Osteoblast (primary cell): ENCODE measurements at regions not wholly inside any gene's neighbourhood (a gene's known extent, or its start where the extent isn't known, plus 50 kb on each side); places are given as distances from the start of the nearest gene placed in this dataset.

ENCODE experiments used
- DNase-seq: peaks from one replicate; pipeline ENCODE4 v3.0.0; 2011; ENCODE audit warnings: low spot score, mixed read lengths; ENCODE audit not compliant: insufficient read length; ENCODE audit errors: missing footprints
- H2AFZ ChIP-seq: 2 replicates; pipeline ENCODE4 v1.6.0; 2011; ENCODE audit warnings: mild to moderate bottlenecking, low read length
- H3K27ac ChIP-seq: 2 replicates; pipeline ENCODE4 v1.5.1; 2011; ENCODE audit warnings: mild to moderate bottlenecking, low read depth, low read length, moderate library complexity
- H3K27me3 ChIP-seq: 2 replicates; pipeline ENCODE4 v1.6.0; 2012; ENCODE audit warnings: mild to moderate bottlenecking, control low read depth, inconsistent platforms, low read length, moderate library complexity; ENCODE audit not compliant: insufficient read depth
- H3K36me3 ChIP-seq: 2 replicates; pipeline ENCODE4 v1.5.1; 2011; ENCODE audit warnings: mild to moderate bottlenecking, low read length, control low read depth, moderate library complexity; ENCODE audit not compliant: insufficient read depth
- H3K4me1 ChIP-seq: 2 replicates; pipeline ENCODE4 v1.5.1; 2011; ENCODE audit warnings: mild to moderate bottlenecking, low read length, control low read depth, moderate library complexity; ENCODE audit not compliant: insufficient read depth
- H3K4me2 ChIP-seq: 2 replicates; pipeline ENCODE4 v1.6.0; 2011; ENCODE audit warnings: mild to moderate bottlenecking, low read length; ENCODE audit not compliant: insufficient read depth
- H3K4me3 ChIP-seq: fragments of 200-600 bp; sonication (generic); 3 replicates; pipeline ENCODE4 v1.5.1; 2012; ENCODE audit warnings: mild to moderate bottlenecking, low read length, inconsistent platforms; ENCODE audit not compliant: insufficient read depth
- H3K79me2 ChIP-seq: 2 replicates; pipeline ENCODE4 v1.6.0; 2012; ENCODE audit warnings: mild to moderate bottlenecking, low read length, control low read depth, inconsistent platforms; ENCODE audit not compliant: insufficient read depth
- H3K9me3 ChIP-seq: 2 replicates; pipeline ENCODE4 v1.5.1; 2011; ENCODE audit warnings: low read depth, low read length, control low read depth
- H4K20me1 ChIP-seq: 2 replicates; pipeline ENCODE4 v1.6.0; 2012; ENCODE audit warnings: mild to moderate bottlenecking, low read length, control low read depth; ENCODE audit not compliant: insufficient read depth
- TF ChIP-seq, protein P1 (sequence below): IDR thresholded peaks from 2 replicates; pipeline ENCODE4 v1.5.1; 2011; ENCODE audit warnings: mild to moderate bottlenecking, low read depth, low read length, moderate library complexity; ENCODE audit errors: extremely low read depth

GRCh38 chr3:118436697-118437262 is 597.9 kb downstream of the IGSF11 start:
- no peak for DNase-seq
- Histone ChIP-seq H2AFZ (no peak overlapping the region), H3K4me2 (no peak overlapping the region), H3K27me3 (no peaks in the 10 kb centered on the region), H3K4me3 (no peak overlapping the region), H4K20me1 (no peaks in the 10 kb centered on the region), H3K36me3 (no peaks in the 10 kb centered on the region), H3K9me3 (peaks cover 4% of the 10 kb centered on the region), H3K27ac (no peak overlapping the region), H3K4me1 (no peaks in the 10 kb centered on the region), H3K79me2 (no peaks in the 10 kb centered on the region)
- TF ChIP-seq, protein P1, sequence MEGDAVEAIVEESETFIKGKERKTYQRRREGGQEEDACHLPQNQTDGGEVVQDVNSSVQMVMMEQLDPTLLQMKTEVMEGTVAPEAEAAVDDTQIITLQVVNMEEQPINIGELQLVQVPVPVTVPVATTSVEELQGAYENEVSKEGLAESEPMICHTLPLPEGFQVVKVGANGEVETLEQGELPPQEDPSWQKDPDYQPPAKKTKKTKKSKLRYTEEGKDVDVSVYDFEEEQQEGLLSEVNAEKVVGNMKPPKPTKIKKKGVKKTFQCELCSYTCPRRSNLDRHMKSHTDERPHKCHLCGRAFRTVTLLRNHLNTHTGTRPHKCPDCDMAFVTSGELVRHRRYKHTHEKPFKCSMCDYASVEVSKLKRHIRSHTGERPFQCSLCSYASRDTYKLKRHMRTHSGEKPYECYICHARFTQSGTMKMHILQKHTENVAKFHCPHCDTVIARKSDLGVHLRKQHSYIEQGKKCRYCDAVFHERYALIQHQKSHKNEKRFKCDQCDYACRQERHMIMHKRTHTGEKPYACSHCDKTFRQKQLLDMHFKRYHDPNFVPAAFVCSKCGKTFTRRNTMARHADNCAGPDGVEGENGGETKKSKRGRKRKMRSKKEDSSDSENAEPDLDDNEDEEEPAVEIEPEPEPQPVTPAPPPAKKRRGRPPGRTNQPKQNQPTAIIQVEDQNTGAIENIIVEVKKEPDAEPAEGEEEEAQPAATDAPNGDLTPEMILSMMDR, result no peak

GRCh38 chr3:118445036-118445435 is 589.6 kb downstream of the IGSF11 start:
- Histone ChIP-seq H3K27me3 (no peaks in the 10 kb centered on the region), H4K20me1 (no peaks in the 10 kb centered on the region), H3K4me2 (no peak overlapping the region), H2AFZ (no peak overlapping the region), H3K79me2 (no peaks in the 10 kb centered on the region), H3K36me3 (no peaks in the 10 kb centered on the region), H3K27ac (no peak overlapping the region), H3K4me1 (no peaks in the 10 kb centered on the region), H3K9me3 (no peaks in the 10 kb centered on the region), H3K4me3 (no peak overlapping the region)
- TF ChIP-seq, protein P1, result no peak
- DNase-seq, result peak; percentile 23

GRCh38 chr3:118447339-118447738 is 587.3 kb downstream of the IGSF11 start:
- no peak overlapping the region for H3K4me2 ChIP-seq
- H3K4me1 ChIP-seq, result no peaks in the 10 kb centered on the region
- no peaks in the 10 kb centered on the region for H3K36me3 ChIP-seq
- H3K27ac ChIP-seq, result no peak overlapping the region
- H2AFZ ChIP-seq, result no peak overlapping the region
- no peaks in the 10 kb centered on the region for H3K27me3 ChIP-seq
- no peaks in the 10 kb centered on the region for H4K20me1 ChIP-seq
- H3K4me3 ChIP-seq, result no peak overlapping the region
- H3K79me2 ChIP-seq, result no peaks in the 10 kb centered on the region
- TF ChIP-seq, protein P1, result no peak
- no peaks in the 10 kb centered on the region for H3K9me3 ChIP-seq
- DNase-seq, result no peak

DNA sequence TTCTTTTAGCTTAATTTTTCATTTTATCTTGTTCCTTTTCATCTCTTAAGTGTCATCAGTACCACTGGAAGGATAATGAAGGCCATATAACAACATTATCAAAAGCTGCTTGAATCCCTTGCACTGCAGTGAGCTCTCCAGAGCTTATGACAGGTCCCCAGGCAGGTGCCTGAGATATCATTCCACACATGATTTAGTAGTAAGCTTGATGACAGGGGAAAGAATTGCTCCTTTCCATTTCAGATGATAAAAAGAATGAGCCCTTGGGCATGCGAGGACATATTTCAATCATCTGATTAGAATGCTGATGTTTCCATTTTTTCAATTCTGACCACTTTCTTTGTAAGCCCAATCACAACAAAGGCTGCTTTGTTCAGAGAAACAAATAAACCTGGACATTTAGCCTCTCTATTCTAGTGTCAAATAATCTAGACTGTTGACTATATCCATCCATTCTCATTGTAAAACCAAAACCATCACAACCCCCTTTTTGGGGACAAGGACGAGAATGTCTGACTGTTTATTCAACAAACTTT is 567.8 kb downstream of the IGSF11 start:
- H3K4me2 ChIP-seq, result no peak overlapping the region
- no peaks in the 10 kb centered on the region for H3K79me2 ChIP-seq
- H3K4me1 ChIP-seq, result no peaks in the 10 kb centered on the region
- no peak for DNase-seq
- TF ChIP-seq, protein P1, result no peak
- no peak overlapping the region for H2AFZ ChIP-seq
- no peaks in the 10 kb centered on the region for H3K9me3 ChIP-seq
- H3K27ac ChIP-seq, result no peak overlapping the region
- H3K4me3 ChIP-seq, result no peak overlapping the region
- H4K20me1 ChIP-seq, result no peaks in the 10 kb centered on the region
- no peaks in the 10 kb centered on the region for H3K36me3 ChIP-seq
- H3K27me3 ChIP-seq, result no peaks in the 10 kb centered on the region
